ENCODE measurements at regions not wholly inside any gene's neighbourhood (a gene's known extent, or its start where the extent isn't known, plus 50 kb on each side); places are given as distances from the start of the nearest gene placed in this dataset.
"Not testable (repeated sequence)": the region's sequence is repeated elsewhere in the genome, so short reads cannot be mapped to it uniquely, and the experiment has no call there.

DNA sequence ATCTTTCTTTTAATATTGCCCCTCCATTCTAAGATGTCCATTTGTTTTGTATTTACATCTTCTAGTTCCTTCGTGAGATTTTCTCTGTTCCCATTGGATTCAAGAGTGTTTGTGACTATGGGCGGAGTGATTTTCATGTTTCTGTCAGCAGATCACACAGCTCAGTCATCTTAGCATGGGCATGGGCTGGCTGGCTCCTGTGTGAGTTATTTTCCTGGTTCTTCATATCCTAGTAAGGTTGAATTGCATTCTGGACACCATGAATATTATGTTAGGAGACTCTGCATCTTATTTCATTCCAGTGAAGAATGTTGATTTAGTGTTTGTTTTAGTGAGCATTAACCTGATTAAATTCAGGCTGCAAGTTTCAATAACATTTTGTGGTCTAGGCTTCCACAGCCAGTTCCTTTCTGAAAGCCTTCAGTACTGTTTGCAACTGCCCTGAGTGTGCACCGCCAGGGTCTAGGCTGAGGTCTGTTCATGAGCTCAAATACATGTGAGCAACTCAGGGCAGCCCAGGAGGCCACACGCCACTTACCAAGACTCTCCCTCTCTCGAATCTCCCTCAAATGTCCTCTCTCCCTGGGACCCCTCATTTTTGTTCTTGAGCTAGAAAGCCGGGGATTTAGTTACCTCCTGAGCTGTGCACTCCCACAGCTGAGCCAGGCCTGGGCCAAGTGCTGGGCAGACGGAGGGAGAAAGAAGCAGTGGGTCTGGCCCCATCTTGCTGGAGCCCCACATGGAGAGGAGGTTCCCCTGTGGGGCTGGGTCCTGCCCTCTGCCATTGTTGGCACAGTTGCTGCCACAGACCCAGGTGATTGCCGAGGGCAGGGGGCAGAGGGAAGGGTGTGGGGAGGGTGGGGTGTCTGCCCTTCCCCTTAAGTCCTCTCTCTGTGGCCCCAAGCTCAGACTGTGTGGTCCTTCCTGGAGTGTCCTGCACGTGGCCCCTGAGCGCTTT is 145.9 kb downstream of the RTP5 start:
- 87% methylated on average over 7 of the region's 10 CpGs for WGBS
- Histone ChIP-seq H3K27me3 (no peaks in the 10 kb centered on the region), H3K4me1 (no peaks in the 10 kb centered on the region), H3K36me3 (no peaks in the 10 kb centered on the region), H3K27ac (no peak overlapping the region), H3K9me3 (no peaks in the 10 kb centered on the region), H3K4me3 (no peak overlapping the region)
- DNase-seq (ENCODE audit: low spot score in 2 of 2) = peak in 1 of 2 donors; percentile 53
- no peak for TF ChIP-seq POLR2AphosphoS5 (IDR thresholded peaks at IDR 0.05)
- TF ChIP-seq EP300 (IDR thresholded peaks at IDR 0.05) = no peak
- TF ChIP-seq, protein P1, sequence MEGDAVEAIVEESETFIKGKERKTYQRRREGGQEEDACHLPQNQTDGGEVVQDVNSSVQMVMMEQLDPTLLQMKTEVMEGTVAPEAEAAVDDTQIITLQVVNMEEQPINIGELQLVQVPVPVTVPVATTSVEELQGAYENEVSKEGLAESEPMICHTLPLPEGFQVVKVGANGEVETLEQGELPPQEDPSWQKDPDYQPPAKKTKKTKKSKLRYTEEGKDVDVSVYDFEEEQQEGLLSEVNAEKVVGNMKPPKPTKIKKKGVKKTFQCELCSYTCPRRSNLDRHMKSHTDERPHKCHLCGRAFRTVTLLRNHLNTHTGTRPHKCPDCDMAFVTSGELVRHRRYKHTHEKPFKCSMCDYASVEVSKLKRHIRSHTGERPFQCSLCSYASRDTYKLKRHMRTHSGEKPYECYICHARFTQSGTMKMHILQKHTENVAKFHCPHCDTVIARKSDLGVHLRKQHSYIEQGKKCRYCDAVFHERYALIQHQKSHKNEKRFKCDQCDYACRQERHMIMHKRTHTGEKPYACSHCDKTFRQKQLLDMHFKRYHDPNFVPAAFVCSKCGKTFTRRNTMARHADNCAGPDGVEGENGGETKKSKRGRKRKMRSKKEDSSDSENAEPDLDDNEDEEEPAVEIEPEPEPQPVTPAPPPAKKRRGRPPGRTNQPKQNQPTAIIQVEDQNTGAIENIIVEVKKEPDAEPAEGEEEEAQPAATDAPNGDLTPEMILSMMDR (IDR thresholded peaks at IDR 0.05) = no peak
- no peak for TF ChIP-seq POLR2A (IDR thresholded peaks at IDR 0.05)

DNA sequence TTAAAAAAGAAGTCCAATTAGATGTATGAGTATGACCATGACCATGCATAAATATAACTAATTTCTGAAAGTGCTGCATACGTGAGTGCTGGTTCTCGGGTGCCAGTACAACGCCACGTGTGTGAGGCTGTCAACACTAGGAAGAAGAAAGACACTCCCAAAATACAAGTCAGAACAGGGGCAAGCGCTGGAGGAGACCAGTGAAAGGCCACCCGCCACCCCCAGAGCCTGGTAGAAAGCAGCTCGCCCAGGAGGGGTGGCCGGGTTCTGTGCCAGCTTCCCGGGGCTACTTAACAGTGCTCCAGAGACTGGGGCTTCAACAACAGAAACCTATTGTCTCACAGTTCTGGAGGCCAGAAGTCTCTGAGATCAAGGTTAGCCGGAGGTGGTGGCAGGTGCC is 147.6 kb downstream of the RTP5 start:
- Histone ChIP-seq H3K27me3 (peaks cover under 1% of the 10 kb centered on the region), H3K36me3 (no peaks in the 10 kb centered on the region), H3K4me3 (no peak overlapping the region), H3K4me1 (no peaks in the 10 kb centered on the region), H3K9me3 (no peaks in the 10 kb centered on the region), H3K27ac (no peak overlapping the region)
- whole genome bisulfite sequencing = 74% methylated on average over 8 of the region's 10 CpGs
- no peak for TF ChIP-seq POLR2A (IDR thresholded peaks at IDR 0.05)
- no peak for TF ChIP-seq POLR2AphosphoS5 (IDR thresholded peaks at IDR 0.05)
- TF ChIP-seq, protein P1 (IDR thresholded peaks at IDR 0.05) = no peak
- TF ChIP-seq EP300 (IDR thresholded peaks at IDR 0.05) = no peak
- DNase-seq (ENCODE audit: low spot score in 2 of 2) = peak in 1 of 2 donors; percentile 57

DNA sequence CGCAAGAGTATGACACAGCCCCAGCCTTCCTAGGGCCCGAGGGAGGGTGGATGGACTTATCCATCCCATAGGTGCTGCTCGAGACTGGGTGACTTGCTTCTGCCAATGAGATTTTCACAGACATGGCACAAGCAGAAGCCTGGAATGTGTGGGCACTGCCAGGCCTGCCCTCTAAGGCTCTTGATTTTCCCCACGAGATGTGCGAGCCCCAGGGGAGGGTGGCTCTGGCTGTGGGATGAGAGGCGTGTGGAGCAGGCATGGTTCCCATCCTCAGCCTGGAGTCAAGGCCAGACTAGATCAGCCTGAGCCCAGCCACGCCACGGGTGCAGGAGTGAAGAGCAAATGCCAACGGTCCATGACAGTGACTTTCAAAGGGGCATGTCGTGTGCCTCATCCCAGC is 148.9 kb downstream of the RTP5 start:
- not testable (repeated sequence) for H3K4me3 ChIP-seq, H3K9me3 ChIP-seq, H3K4me1 ChIP-seq, H3K36me3 ChIP-seq, H3K27ac ChIP-seq
- peaks cover 13% of the 10 kb centered on the region for H3K27me3 ChIP-seq
- 58% methylated on average over 7 of the region's 10 CpGs for WGBS
- DNase-seq (ENCODE audit: low spot score in 2 of 2) = peak in 1 of 2 donors; percentile 54

DNA sequence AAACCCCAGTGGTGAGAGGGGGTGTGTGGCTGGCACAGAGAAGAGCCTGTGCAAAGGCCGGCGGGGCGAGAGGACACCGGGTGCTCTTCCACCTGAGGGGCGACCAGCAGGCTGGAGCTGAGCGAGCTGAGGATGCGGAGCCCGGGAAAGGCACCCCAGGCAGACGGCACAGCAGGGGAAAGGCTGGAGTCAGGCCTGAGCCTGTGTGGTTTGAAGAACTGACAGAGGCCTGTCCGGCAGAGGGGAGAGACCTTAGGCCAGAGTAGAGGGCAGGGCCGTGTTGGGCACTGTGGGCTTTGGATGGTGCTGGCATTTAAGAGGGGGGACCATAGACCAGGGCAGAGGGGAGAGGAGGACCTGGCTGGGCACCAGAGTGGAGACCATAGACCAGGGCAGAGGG is 149.8 kb downstream of the RTP5 start:
- H3K4me1 ChIP-seq = no peaks in the 10 kb centered on the region
- WGBS = 82% methylated on average over 11 of the region's 11 CpGs

DNA sequence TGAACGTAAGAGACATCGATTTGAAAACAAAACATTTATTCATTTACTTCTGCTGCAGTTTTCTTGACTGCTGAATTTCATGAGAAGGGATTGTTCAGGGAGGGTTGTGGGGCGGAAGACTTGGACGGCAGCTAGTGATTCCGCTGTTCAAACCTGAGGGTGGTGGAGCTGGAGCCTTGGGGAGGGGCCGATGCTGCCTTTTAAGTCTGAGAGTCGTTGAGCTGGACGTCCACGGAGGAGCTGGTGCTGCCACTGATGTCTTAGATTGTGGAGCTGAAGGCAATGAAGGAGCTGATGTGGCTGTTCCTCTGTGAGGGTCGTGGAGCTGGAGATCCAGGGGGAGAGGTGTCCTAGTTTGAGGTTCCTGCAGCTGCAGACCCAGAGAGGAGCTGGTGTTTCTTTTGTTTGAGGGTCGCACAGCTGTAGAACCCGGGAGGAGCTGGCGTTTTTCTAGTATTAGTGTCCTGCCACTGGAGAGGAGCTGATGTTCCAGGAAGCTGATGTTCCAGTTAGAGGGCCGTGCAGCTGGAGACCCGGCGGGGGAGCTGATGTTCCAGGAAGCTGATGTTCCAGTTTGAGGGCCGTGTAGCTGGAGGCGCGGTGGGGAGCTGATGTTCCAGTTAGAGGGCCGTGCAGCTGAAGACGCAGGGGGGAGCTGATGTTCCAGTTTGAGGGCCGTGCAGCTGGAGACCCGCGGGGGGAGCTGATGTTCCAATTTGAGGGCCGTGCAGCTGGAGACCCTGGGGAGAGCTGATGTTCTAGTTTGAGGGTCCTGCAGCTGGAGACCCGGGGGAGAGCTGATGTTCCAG is 150.9 kb downstream of the RTP5 start:
- DNase-seq (ENCODE audit: low spot score in 2 of 2) = peak in 1 of 2 donors; percentile 80
- no peaks in the 10 kb centered on the region for H3K9me3 ChIP-seq
- WGBS = 54% methylated on average over 26 of the region's 26 CpGs
- no peaks in the 10 kb centered on the region for H3K4me1 ChIP-seq
- no peaks in the 10 kb centered on the region for H3K36me3 ChIP-seq
- H3K27ac ChIP-seq = no peak overlapping the region
- TF ChIP-seq POLR2AphosphoS5 (IDR thresholded peaks at IDR 0.05) (no peak), EP300 (IDR thresholded peaks at IDR 0.05) (no peak), POLR2A (IDR thresholded peaks at IDR 0.05) (no peak)
- TF ChIP-seq, protein P1 (IDR thresholded peaks at IDR 0.05) = no peak
- no peak overlapping the region for H3K4me3 ChIP-seq
- peaks cover 32% of the 10 kb centered on the region for H3K27me3 ChIP-seq

More for the DNA sequence above, 149.8 kb downstream of the RTP5 start:
- no peaks in the 10 kb centered on the region for H3K36me3 ChIP-seq
- TF ChIP-seq POLR2A (IDR thresholded peaks at IDR 0.05) (no peak), POLR2AphosphoS5 (IDR thresholded peaks at IDR 0.05) (no peak)
- H3K27ac ChIP-seq = no peak overlapping the region
- H3K9me3 ChIP-seq = no peaks in the 10 kb centered on the region
- H3K27me3 ChIP-seq = peaks cover 22% of the 10 kb centered on the region
- peak in 1 of 2 donors; percentile 63 for DNase-seq (ENCODE audit: low spot score in 2 of 2)
- H3K4me3 ChIP-seq = no peak overlapping the region

Data from suprapubic skin (tissue), 4 donors.